ENCODE measurements at regions not wholly inside any gene's neighbourhood (a gene's known extent, or its start where the extent isn't known, plus 50 kb on each side); places are given as distances from the start of the nearest gene placed in this dataset.
"Not testable (repeated sequence)": the region's sequence is repeated elsewhere in the genome, so short reads cannot be mapped to it uniquely, and the experiment has no call there.

- intact Hi-C loops (cut with DNase I); DNase-seq (ENCODE audit: low spot score): not testable (repeated sequence)
These were observed 62.4 kb upstream of the GPR6 start for GRCh38 chr6:109915748-109916147.

DNA sequence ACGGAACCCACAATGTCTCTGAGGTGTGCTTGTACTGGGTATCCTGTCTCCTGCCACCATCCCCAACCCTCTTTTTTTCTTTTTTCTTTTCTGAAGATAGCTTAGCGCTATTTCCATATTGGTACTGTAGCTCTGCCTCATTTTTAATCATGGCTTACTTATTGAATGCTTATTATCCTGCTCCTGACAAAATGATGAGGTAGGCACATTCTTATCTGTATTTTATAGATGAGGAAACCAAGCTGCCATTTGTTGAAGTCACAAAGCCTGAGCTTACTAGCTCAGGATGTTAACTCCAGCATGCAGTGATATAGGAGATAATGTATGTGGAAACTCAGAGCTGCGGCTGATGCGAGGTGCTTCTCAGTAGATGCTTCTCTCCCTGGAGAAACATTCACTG lies 61.4 kb upstream of the GPR6 start:
- intact Hi-C loops (cut with DNase I): no loop called here

DNA sequence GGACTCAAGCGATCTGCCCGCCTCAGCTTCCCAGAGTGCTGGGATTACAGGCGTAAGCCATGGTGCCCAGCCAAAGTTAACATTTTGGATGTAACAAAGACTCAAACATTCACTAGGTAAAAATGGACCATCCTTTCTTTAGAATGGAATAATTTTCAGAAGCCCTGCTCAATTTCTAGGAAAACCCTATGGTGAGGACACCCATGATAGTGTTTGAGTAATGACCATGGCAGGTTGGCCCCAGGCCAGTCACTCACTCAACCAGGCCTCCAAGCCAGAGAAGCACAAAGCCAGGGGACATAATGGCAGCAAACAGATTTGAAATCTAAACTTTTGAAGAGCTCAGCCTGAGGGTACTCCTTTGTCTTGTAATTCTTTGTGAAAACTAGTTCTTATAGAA lies 59.9 kb upstream of the GPR6 start:
- no peak for DNase-seq (ENCODE audit: low spot score)
- intact Hi-C loops (cut with DNase I): no loop called here

More for the DNA sequence above, 61.4 kb upstream of the GPR6 start:
- no peak for DNase-seq (ENCODE audit: low spot score)

- no peak for DNase-seq (ENCODE audit: low spot score)
- intact Hi-C loops (cut with DNase I): loop anchor here (10.0 kb wide), 1 partner anchor 106 kb away; no protein-coding TSS in a partner anchor
These were observed 57.2 kb upstream of the GPR6 start for GRCh38 chr6:109920911-109921310.

DNA sequence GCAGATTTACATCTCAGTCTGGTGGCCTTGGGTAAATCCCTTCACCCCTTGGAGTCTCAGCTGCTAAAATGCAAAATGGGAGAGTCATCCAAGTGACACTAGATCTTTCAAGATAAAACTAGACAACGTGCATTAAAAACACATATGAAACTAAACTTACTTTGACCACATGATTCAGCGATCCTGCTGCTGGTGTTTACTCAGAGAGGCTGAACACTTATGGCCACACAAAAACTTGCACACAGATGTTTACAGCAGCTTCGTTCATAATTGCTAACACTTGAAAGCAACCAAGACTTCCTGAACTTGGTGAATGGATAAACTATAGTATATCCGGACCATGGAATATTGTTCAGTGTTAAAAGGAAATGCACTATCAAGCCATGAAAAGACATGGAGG lies 55.3 kb upstream of the GPR6 start:
- no peak for DNase-seq (ENCODE audit: low spot score)
- intact Hi-C loops (cut with DNase I): loop anchor here (10.0 kb wide), 1 partner anchor 108 kb away; no protein-coding TSS in a partner anchor

DNA sequence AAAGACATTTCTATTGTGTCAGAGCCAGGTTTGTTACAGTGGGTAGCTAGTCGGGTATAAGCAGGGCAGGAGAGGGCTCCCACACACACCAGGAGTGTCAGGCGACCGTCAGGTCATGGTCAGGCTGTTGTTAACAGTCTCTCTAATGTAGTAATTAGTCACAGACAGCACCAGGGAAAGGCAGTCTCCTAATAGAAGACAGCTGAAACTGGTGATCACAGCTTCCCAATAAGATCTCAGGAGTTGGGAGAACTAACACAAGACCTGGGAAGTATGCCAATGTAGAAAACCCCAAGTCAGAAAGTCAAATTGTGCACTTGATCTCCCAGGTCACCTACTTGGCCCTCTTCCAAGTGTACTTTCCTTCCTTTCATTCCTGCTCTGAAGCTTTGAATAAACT lies 53.0 kb upstream of the GPR6 start:
- DNase-seq (ENCODE audit: low spot score): no peak
- intact Hi-C loops (cut with DNase I): loop anchor here (10.0 kb wide), 1 partner anchor 110 kb away; no protein-coding TSS in a partner anchor

DNA sequence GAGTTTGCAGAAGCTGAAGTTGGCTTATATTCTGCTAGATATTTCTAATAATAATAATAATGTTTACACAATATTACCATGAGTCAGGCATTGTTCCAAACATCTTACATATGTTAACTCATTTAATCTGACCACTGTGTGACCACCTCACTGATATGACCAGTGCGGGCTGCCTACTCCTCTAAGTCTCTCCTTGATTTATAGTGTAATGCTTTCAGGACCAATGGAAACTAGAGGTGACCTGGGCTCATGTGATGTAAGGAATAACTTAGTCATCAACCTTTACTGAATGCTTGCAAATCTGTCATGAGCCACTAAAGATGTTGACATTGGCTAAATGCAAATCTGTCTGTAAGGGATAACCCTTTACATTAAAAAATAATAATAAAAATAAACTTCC lies 51.1 kb upstream of the GPR6 start:
- no peak for DNase-seq (ENCODE audit: low spot score)
- intact Hi-C loops (cut with DNase I): loop anchor here (10.0 kb wide), 1 partner anchor 112 kb away; no protein-coding TSS in a partner anchor

Data from cardiac septum (tissue), 1 donor.